Renal cortical epithelial cell (primary cell): ENCODE measurements at regions not wholly inside any gene's neighbourhood (a gene's known extent, or its start where the extent isn't known, plus 50 kb on each side); places are given as distances from the start of the nearest gene placed in this dataset.
A peak's percentile ranks its signal among the peaks of the same experiment; 100 is the strongest.

Experiments
- DNase-seq: peaks from one replicate; pipeline ENCODE4 v3.0.0-alpha.2; 2011; ENCODE audit warnings: low read depth

- no peak for DNase-seq
These were observed 50.3 kb upstream of the NFE2L2 start for GRCh38 chr2:177314722-177315264.

GRCh38 chr2:177315364-177315763 lies 50.8 kb upstream of the NFE2L2 start:
- peak; percentile 70 for DNase-seq

- DNase-seq: no peak
These were observed 52.2 kb upstream of the NFE2L2 start for GRCh38 chr2:177316756-177317155.

DNA sequence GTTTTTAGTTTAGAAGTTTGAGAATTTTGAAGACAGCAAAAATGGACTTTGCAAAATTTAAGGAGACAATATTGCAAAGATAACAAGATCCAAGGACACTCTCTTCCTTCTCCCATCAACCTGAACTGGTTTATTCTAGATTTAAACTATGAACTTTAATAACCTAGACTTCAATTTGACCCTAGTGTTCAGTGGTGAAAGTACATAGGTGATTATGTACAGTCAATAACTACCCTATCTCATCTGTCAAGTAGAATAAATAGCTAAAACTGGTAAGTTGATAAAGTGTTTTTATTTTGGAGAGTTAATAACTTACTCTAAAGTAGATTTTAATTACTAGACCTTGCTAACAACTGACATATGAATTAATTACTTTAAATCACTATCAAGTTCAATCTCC lies 52.9 kb upstream of the NFE2L2 start:
- DNase-seq: no peak

DNA sequence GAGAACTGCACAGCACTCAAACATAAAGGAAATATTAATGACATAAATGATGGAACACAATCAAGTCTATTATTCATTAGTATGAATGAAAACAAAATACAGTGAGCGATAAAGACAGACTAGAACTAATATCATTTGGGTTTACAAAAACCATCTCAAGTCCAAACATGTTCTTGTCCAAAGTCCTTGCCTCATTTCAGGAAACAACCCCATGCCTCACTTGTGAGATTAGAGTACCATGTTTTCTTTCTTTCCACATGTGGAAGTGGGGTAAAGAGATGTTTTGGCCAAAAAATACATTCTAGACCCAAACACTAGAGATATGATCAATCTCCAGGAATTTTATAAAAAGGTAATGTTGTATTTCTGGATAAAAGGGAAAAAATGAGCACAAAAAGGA lies 53.3 kb upstream of the NFE2L2 start:
- DNase-seq: no peak

DNA sequence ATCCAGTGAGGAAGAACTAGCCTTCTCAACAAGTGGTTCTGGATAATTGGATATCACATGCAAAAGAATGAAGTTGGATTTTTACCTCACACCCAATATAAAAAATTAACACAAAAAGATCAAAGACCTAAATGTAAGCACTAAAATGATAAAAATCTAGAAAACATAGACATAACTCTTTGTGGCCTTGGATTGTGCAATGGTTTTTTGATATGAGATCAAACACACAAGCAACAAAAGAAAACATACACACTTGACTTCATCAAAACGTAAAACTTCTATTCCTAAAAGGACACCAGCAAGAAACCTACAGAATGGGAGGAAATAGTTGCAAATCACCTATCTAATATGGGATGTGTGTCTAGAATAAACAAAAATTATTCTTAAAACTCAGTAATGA lies 54.1 kb upstream of the NFE2L2 start:
- DNase-seq: no peak

- no peak for DNase-seq
These were observed 56.1 kb upstream of the NFE2L2 start for GRCh38 chr2:177320596-177320995.

DNA sequence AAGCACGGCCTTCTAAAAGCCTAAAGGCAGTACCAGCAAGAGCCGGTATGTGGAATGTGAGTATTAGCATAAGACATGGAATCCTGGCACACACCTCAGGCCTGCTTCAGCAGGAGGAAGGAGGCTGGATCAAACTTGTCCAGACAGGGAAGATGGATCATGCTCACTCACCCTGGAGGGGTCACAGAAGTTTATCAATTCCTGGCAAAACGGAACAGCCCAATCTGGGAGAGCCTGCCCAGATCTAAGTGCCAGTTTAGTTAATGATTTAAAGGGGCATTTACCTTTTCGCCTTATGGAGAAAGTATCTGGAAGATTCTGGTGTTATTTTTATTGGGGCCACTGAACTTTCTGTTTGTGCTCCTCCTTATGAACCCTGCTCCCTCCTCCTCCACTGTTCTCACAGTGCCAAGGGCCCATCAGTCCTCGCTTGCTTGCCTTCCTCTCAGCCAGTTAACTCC lies 58.3 kb upstream of the NFE2L2 start:
- peak; percentile 92 for DNase-seq

GRCh38 chr2:177324797-177325196 lies 60.3 kb upstream of the NFE2L2 start:
- DNase-seq: no peak

- DNase-seq: peak; percentile 88
These were observed 61.0 kb upstream of the NFE2L2 start for GRCh38 chr2:177325554-177325953.

- DNase-seq: no peak
These were observed 61.5 kb upstream of the NFE2L2 start for GRCh38 chr2:177326005-177326404.

DNA sequence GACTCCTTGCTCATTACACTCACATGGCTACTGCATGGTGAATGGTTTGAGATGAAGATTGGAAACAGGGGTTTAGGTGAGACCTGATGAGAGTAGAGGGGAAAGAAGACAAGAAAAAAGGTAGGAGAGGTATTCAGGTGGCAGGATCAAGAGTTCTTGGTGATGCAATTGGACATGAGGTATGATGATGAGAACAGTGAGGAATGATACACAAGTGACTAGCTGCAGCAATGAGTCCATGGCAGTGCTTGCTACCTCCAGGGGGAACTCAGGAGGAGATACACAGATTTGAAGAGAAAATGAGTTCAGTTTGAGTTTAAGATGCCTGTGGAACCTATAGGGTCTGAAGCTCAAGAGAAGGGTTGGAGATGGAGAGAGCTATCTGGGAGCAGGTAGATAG lies 62.1 kb upstream of the NFE2L2 start:
- no peak for DNase-seq

GRCh38 chr2:177327009-177327408 lies 62.5 kb upstream of the NFE2L2 start:
- no peak for DNase-seq

- DNase-seq: no peak
These were observed 63.5 kb upstream of the NFE2L2 start for GRCh38 chr2:177328056-177328455.

- no peak for DNase-seq
These were observed 63.5 kb upstream of the AGPS start for GRCh38 chr2:177329064-177329463.

DNA sequence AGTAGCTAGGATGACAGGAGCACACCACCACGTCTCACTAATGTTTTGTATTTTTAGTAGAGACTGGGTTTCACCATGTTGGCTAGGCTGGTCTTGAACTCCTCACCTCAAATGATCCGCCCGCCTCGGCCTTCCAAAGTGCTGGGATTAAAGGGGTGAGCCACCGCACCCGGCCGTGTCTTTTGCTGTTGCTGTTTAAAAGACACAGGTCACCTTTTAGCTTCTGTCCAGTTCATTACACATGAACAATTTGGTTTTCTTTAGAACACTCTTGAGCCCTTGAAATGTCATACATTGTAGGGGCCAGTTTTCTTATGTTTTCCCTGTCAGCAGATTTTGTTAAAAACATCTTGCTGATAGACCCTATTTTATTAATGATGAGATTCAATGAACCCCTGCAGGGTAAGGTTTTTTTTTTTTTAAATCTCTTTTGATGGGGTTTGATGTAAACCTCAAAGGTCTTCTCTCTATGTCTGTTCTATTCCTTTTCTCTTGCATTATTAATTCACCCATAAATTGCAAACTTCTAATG lies 61.0 kb upstream of the AGPS start:
- no peak for DNase-seq

- DNase-seq: peak; percentile 73
These were observed 60.3 kb upstream of the AGPS start for GRCh38 chr2:177332026-177332991.

DNA sequence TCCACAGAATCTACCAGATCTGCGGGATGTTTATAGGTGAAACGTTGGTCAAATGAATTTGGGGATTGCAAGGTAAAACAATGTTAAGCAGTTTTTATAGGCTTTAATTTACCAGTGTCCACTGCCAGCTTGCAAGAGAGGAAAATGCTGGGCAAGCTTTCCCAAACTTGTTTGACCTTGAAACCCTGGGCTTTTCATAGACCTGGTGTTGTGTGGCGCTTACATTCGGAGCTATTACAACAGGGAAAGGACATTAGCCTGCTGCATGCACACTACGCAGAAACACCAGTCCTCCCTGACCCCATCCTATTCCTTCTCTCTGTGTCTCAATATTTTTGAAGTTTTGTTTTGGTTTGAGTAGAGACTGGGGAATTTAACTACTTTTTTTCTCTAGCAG lies 59.6 kb upstream of the AGPS start:
- DNase-seq: no peak

DNA sequence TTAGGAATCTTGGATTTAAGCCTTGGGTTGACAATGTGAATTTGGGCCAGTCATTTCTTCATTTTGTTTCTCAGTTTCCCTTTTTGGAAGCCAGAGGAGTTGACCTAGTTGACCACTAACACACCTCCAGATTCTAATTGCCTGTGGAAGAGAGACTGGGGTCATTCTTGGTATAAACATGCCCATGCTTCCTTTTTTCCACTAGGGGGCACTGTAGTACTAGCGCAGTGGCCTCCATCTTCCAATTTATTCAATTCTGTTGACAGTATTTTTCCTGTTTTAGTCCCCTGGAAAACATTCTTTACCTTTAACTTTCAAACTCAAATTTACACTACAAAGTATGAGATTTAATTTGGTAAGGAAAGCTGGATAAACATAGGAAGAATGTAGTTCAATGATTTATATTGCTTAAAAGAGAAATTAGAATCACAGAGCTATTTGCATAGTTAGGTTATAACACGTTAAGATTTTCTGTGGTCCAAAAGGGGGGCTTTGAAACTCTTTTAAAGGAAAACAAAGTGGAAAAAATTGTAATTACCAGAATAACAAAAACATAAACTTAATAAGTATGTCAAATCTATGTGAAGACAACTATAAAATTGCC lies 57.5 kb upstream of the AGPS start:
- DNase-seq: peak; percentile 57

GRCh38 chr2:177335917-177336450 lies 56.6 kb upstream of the AGPS start:
- no peak for DNase-seq

DNA sequence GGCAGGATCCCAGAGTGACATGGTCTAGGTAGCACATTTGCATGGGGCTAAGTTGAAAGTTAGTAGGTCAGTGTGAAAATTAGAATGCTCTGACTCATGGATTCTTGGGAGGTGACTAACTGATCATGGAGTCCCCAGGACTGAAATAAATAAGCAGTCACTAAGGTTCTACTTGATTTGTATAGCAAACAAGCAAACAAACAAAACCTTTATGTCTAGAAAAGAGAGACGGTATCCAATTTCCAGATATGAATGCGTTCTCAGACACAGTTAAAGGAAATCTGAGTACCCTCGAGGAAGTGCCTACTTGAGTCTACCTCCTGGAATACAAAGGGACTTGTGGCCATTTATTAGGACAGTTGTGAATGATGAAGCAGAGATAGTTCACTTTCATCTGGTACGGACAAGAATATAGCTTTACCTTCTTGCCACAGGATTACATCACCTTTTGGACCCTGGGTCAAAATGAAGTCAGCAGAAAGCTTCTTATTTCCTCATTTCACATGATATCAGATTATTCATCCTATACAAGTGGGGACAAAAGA lies 54.3 kb upstream of the AGPS start:
- peak; percentile 99 for DNase-seq

- DNase-seq: no peak
These were observed 52.4 kb upstream of the AGPS start for GRCh38 chr2:177340158-177340557.
